Mucosa of rectum (tissue), 2 donors: ENCODE measurements at regions not wholly inside any gene's neighbourhood (a gene's known extent, or its start where the extent isn't known, plus 50 kb on each side); places are given as distances from the start of the nearest gene placed in this dataset.

Source experiments
- H3K27ac ChIP-seq, 2 donors: one replicate each; pipeline ENCODE4 v1.7.0; 2013; ENCODE audit warnings: inconsistent platforms in 2 of 2, low read depth in 2 of 2, low read length in 2 of 2
- H3K27me3 ChIP-seq, 2 donors: one replicate each; pipeline ENCODE4 v1.7.0; 2013; ENCODE audit warnings: low read length in 2 of 2; ENCODE audit not compliant: control insufficient read depth in 2 of 2, insufficient read depth in 2 of 2
- H3K36me3 ChIP-seq, 2 donors: one replicate each; pipeline ENCODE4 v1.7.0; 2013; ENCODE audit warnings: low read length in 2 of 2; ENCODE audit not compliant: control insufficient read depth in 2 of 2, insufficient read depth in 2 of 2
- H3K4me1 ChIP-seq, 2 donors: one replicate each; pipeline ENCODE4 v1.7.0; 2013; ENCODE audit warnings: low read length in 2 of 2, mild to moderate bottlenecking in 1 of 2; ENCODE audit not compliant: control insufficient read depth in 2 of 2, insufficient read depth in 2 of 2
- H3K4me3 ChIP-seq, 2 donors: one replicate each; pipeline ENCODE4 v1.7.0; 2013; ENCODE audit warnings: low read length in 2 of 2
- H3K9ac ChIP-seq, 2 donors: one replicate each; pipeline ENCODE4 v1.7.0; 2013; ENCODE audit warnings: low read length in 2 of 2, low read depth in 1 of 2, mild to moderate bottlenecking in 1 of 2
- H3K9me3 ChIP-seq, 2 donors: one replicate each; pipeline ENCODE4 v1.7.0; 2013; ENCODE audit warnings: low read length in 2 of 2; ENCODE audit not compliant: control insufficient read depth in 2 of 2
- donor health status: healthy.
- donor health status: Normal muscosa, but diverticular disease.

- Histone ChIP-seq H3K9ac (no peak overlapping the region), H3K9me3 (no peaks in the 10 kb centered on the region), H3K27ac (no peak overlapping the region), H3K36me3 (no peaks in the 10 kb centered on the region), H3K4me3 (no peak overlapping the region), H3K27me3 (no peaks in the 10 kb centered on the region), H3K4me1 (no peaks in the 10 kb centered on the region)
These were observed 136.0 kb upstream of the THBS1 start for GRCh38 chr15:39444735-39445470.

DNA sequence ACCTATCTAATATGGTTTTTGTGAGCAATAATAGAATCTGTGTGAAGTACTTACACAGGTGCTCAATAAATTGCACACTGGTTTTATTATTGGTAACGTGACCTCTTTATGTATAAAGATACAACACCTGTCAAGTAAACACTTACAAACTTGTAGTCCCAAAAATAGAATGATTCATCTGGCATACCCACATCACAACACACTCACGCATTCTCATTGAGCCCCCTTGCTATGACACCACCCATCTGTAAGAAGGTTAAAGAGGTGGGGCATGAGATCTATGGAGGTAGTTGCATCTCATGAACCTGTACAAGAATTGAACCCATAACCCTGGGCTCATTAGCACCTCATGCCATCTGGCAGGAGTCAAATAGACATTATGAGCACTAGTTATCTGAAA lies 134.9 kb upstream of the THBS1 start:
- Histone ChIP-seq H3K9me3 (no peaks in the 10 kb centered on the region), H3K9ac (no peak overlapping the region)

GRCh38 chr15:39447346-39447745 lies 133.5 kb upstream of the THBS1 start:
- H3K9ac ChIP-seq: no peak overlapping the region
- no peaks in the 10 kb centered on the region for H3K27me3 ChIP-seq
- no peak overlapping the region for H3K27ac ChIP-seq
- no peaks in the 10 kb centered on the region for H3K36me3 ChIP-seq
- H3K4me3 ChIP-seq: no peak overlapping the region
- H3K4me1 ChIP-seq: peaks cover 0 to 13% of the 10 kb centered on the region in 2 donors
- H3K9me3 ChIP-seq: no peaks in the 10 kb centered on the region

More for the DNA sequence above, 134.9 kb upstream of the THBS1 start:
- Histone ChIP-seq H3K36me3 (no peaks in the 10 kb centered on the region), H3K27ac (no peak overlapping the region), H3K27me3 (no peaks in the 10 kb centered on the region), H3K4me1 (peaks cover 0 to 5% of the 10 kb centered on the region in 2 donors), H3K4me3 (no peak overlapping the region)

- H3K9me3 ChIP-seq: no peaks in the 10 kb centered on the region
- no peak overlapping the region for H3K9ac ChIP-seq
- H3K27ac ChIP-seq: no peak overlapping the region
- peaks cover 0 to 13% of the 10 kb centered on the region in 2 donors for H3K4me1 ChIP-seq
- H3K27me3 ChIP-seq: no peaks in the 10 kb centered on the region
- no peak overlapping the region for H3K4me3 ChIP-seq
- H3K36me3 ChIP-seq: no peaks in the 10 kb centered on the region
These were observed 133.0 kb upstream of the THBS1 start for GRCh38 chr15:39447881-39448280.

- H3K9ac ChIP-seq: no peak overlapping the region
- H3K9me3 ChIP-seq: no peaks in the 10 kb centered on the region
These were observed 132.5 kb upstream of the THBS1 start for GRCh38 chr15:39448409-39448808.

DNA sequence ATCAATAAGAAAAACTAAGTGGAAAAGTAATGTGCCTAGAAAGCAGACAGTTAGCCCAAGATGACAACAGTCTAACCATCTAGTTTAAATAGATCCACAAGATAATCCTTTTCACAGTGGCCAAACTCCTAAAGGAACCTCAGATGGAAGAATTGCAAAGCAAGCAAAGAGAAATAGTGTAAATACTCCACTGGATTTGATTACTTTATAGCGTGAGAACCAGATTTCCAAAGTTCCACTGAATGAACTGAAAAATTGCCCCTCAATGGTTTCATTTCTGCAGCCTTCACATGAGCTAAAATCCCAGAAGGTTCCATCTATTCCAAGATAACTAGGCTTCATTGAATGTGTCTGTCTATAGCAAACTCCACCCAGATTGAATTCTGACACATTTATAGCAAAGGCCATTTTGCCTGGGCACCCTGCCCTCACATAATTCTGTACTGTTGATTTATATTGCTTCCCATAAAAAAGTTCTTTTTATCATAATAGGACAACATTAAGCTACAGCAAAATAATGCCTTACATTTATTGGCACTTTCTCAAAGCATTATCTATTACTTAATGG lies 129.7 kb upstream of the THBS1 start:
- H3K27ac ChIP-seq: peak overlapping the region in 1 of 2 donors; percentile 9
- H3K4me1 ChIP-seq: peaks cover 0 to 28% of the 10 kb centered on the region in 2 donors
- H3K9me3 ChIP-seq: no peaks in the 10 kb centered on the region

More at GRCh38 chr15:39448409-39448808, 132.5 kb upstream of the THBS1 start:
- Histone ChIP-seq H3K27me3 (no peaks in the 10 kb centered on the region), H3K36me3 (no peaks in the 10 kb centered on the region), H3K27ac (no peak overlapping the region), H3K4me1 (peaks cover 0 to 15% of the 10 kb centered on the region in 2 donors), H3K4me3 (no peak overlapping the region)

GRCh38 chr15:39451871-39452270 lies 129.0 kb upstream of the THBS1 start:
- Histone ChIP-seq H3K4me3 (no peak overlapping the region), H3K27ac (no peak overlapping the region), H3K36me3 (no peaks in the 10 kb centered on the region), H3K9ac (no peak overlapping the region), H3K4me1 (peaks cover 0 to 28% of the 10 kb centered on the region in 2 donors), H3K9me3 (no peaks in the 10 kb centered on the region), H3K27me3 (no peaks in the 10 kb centered on the region)

More for the DNA sequence above, 129.7 kb upstream of the THBS1 start:
- Histone ChIP-seq H3K36me3 (no peaks in the 10 kb centered on the region), H3K27me3 (no peaks in the 10 kb centered on the region), H3K9ac (no peak overlapping the region), H3K4me3 (no peak overlapping the region)

DNA sequence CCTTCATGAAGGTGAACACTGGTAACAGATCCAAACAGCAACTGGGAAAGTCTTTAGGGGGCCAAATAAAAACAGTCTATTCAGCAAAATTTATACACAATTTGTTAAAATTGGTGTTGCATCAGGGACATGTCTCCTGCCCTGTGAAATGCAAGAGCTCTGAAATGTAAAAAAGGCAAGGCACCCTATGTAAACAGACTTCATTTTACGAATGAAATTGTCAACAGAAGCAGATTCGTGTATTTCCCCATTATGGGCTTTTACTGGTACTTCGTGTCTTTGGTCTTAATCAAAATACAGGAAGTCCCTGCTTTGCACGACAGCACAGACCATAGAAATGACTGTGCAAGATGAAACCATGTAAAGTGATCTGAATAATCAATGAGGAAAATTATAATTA lies 127.3 kb upstream of the THBS1 start:
- no peak overlapping the region for H3K27ac ChIP-seq
- no peaks in the 10 kb centered on the region for H3K27me3 ChIP-seq
- peaks cover 0 to 28% of the 10 kb centered on the region in 2 donors for H3K4me1 ChIP-seq
- no peak overlapping the region for H3K4me3 ChIP-seq
- H3K36me3 ChIP-seq: no peaks in the 10 kb centered on the region
- no peak overlapping the region for H3K9ac ChIP-seq
- H3K9me3 ChIP-seq: no peaks in the 10 kb centered on the region

GRCh38 chr15:39454189-39454986 lies 126.5 kb upstream of the THBS1 start:
- Histone ChIP-seq H3K36me3 (no peaks in the 10 kb centered on the region), H3K4me3 (no peak overlapping the region), H3K9ac (no peak overlapping the region), H3K27me3 (no peaks in the 10 kb centered on the region), H3K9me3 (no peaks in the 10 kb centered on the region), H3K27ac (no peak overlapping the region), H3K4me1 (peaks cover 0 to 28% of the 10 kb centered on the region in 2 donors)

DNA sequence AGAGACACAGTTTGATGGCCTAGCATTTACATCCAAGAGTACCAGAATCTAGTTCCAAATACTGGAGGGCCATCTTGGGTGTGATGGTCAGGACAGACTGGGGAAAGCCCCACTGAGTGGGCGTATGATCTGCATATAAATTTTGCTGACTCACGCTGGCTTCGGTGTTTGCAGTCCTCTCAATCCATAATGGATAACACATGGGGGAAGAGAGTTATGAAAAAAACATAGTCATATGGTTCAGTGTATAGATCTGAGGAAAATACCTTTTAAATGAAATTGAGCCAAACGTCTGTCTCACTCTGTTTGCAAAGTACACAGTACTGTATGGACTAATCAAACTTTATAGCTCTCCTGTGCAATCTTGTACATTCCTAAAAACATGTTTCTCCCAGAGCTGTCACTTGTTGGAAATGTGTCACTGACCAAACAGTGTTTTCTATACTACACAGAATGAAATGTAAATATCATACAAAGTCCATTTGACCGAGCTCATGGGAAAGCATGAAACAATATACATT lies 125.3 kb upstream of the THBS1 start:
- no peaks in the 10 kb centered on the region for H3K9me3 ChIP-seq
- no peak overlapping the region for H3K9ac ChIP-seq
- no peaks in the 10 kb centered on the region for H3K36me3 ChIP-seq
- H3K27me3 ChIP-seq: no peaks in the 10 kb centered on the region
- H3K4me1 ChIP-seq: peaks cover 0 to 27% of the 10 kb centered on the region in 2 donors
- no peak overlapping the region for H3K27ac ChIP-seq
- no peak overlapping the region for H3K4me3 ChIP-seq
